ENCODE measurements at regions not wholly inside any gene's neighbourhood (a gene's known extent, or its start where the extent isn't known, plus 50 kb on each side); places are given as distances from the start of the nearest gene placed in this dataset.

DNA sequence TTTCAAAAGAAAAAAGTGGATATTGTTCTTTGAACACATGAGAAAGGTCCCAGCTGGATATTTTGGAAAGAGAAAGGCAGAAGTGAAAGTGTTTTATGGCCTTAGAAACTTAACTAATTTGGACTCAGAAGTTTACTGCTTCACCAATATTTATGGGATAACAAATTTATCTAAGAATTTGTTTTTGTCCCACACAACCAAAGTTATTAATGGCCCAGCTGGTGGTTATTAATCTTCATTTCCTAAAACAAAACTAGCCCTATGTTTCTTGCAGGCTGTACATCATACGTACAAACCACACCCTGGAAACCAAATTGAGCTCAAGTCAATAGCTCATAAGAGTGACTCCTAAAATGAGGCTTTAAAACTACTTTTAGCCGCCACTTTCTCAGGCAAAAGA lies 372.9 kb upstream of the LMCD1 start:
- no peaks in the 10 kb centered on the region for H3K27me3 ChIP-seq (ENCODE audit: control insufficient read depth, insufficient read depth, low read length)
- H3K4me2 ChIP-seq (ENCODE audit: low read length), result no peak overlapping the region
- TF ChIP-seq, protein P1, sequence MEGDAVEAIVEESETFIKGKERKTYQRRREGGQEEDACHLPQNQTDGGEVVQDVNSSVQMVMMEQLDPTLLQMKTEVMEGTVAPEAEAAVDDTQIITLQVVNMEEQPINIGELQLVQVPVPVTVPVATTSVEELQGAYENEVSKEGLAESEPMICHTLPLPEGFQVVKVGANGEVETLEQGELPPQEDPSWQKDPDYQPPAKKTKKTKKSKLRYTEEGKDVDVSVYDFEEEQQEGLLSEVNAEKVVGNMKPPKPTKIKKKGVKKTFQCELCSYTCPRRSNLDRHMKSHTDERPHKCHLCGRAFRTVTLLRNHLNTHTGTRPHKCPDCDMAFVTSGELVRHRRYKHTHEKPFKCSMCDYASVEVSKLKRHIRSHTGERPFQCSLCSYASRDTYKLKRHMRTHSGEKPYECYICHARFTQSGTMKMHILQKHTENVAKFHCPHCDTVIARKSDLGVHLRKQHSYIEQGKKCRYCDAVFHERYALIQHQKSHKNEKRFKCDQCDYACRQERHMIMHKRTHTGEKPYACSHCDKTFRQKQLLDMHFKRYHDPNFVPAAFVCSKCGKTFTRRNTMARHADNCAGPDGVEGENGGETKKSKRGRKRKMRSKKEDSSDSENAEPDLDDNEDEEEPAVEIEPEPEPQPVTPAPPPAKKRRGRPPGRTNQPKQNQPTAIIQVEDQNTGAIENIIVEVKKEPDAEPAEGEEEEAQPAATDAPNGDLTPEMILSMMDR (IDR thresholded peaks at IDR 0.05), result no peak
- no peak overlapping the region for H3K27ac ChIP-seq
- no peak overlapping the region for H3K4me3 ChIP-seq (ENCODE audit: low read depth, low read length)
- no peaks in the 10 kb centered on the region for H3K9me3 ChIP-seq (ENCODE audit: control insufficient read depth, low read length)
- no peaks in the 10 kb centered on the region for H3K4me1 ChIP-seq
- no peak overlapping the region for H2AFZ ChIP-seq
- H3K9ac ChIP-seq, result no peak overlapping the region
- H3K79me2 ChIP-seq, result no peaks in the 10 kb centered on the region
- H3K36me3 ChIP-seq (ENCODE audit: control insufficient read depth, insufficient read depth, low read length), result no peaks in the 10 kb centered on the region

DNA sequence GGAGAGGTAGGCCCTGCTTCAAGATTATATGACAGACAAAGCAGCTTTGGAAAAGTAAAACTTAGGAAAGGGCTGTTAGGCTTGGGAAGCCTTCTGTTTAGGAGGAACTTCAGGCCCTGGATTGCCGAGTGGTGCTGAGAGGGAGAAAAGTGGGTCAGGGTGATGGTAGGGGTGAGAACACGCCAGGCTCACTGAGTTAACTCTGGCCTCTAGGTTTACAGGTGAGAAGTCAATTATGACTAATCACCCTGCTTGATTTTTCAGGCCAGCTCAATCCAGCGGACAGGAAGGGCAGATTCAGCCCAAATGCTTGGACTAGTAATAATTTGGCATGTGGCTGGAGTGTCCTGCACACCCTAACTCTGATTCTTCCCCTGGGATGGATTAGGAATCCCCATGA lies 365.1 kb upstream of the LMCD1 start:
- Histone ChIP-seq H3K27ac (no peak overlapping the region), H3K4me1 (no peaks in the 10 kb centered on the region), H2AFZ (no peak overlapping the region), H3K9me3 (ENCODE audit: control insufficient read depth, low read length) (no peaks in the 10 kb centered on the region), H3K27me3 (ENCODE audit: control insufficient read depth, insufficient read depth, low read length) (no peaks in the 10 kb centered on the region), H3K4me3 (ENCODE audit: low read depth, low read length) (no peak overlapping the region), H3K36me3 (ENCODE audit: control insufficient read depth, insufficient read depth, low read length) (no peaks in the 10 kb centered on the region), H3K4me2 (ENCODE audit: low read length) (no peak overlapping the region), H3K9ac (no peak overlapping the region), H3K79me2 (no peaks in the 10 kb centered on the region)
- TF ChIP-seq, protein P1 (IDR thresholded peaks at IDR 0.05), result no peak

DNA sequence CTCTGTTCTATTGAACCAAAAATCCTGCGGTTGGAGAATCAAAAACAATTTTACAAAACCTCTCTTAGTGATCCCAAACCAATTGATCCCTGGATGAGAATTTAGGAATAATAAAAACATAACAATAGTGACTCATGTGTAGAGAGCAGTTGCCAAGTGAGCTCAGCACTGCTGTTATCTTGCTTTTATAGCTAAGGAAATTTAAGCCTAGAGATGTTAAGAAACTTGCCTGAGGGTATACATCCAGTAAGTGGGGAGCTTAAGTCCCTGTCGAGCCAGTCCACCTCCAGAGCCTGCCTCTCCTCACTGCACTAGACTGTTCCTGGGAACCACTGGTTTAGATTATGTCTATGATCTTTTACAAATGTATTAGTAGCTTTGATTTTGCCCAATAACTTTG lies 358.4 kb upstream of the LMCD1 start:
- Histone ChIP-seq H3K9ac (no peak overlapping the region), H3K27ac (no peak overlapping the region), H3K4me1 (no peaks in the 10 kb centered on the region), H3K36me3 (ENCODE audit: control insufficient read depth, insufficient read depth, low read length) (no peaks in the 10 kb centered on the region), H2AFZ (no peak overlapping the region), H3K27me3 (ENCODE audit: control insufficient read depth, insufficient read depth, low read length) (no peaks in the 10 kb centered on the region), H3K4me2 (ENCODE audit: low read length) (no peak overlapping the region), H3K4me3 (ENCODE audit: low read depth, low read length) (no peak overlapping the region), H3K9me3 (ENCODE audit: control insufficient read depth, low read length) (no peaks in the 10 kb centered on the region), H3K79me2 (no peaks in the 10 kb centered on the region)
- TF ChIP-seq, protein P1 (IDR thresholded peaks at IDR 0.05), result no peak

DNA sequence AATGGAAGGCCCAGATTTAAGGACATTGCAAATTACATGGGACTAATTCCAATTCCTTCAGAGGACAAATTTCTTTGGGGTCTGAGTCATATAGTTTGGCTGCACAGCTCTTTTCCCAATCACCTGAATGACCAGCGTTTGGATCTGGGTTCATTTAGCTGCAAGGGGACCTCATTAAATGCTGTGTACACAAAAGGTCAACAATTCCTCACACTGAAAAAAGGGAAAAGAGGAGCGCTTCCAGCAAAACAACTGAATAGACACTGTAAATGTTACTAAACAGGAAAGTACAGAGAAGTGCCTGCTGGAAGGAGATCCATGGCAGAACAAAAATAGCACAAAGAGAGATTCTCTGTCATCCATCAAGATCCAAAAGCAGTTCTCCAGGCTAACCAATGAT lies 356.0 kb upstream of the LMCD1 start:
- Histone ChIP-seq H3K9me3 (ENCODE audit: control insufficient read depth, low read length) (no peaks in the 10 kb centered on the region), H3K79me2 (no peaks in the 10 kb centered on the region), H3K4me3 (ENCODE audit: low read depth, low read length) (no peak overlapping the region), H3K4me1 (no peaks in the 10 kb centered on the region), H3K4me2 (ENCODE audit: low read length) (no peak overlapping the region), H3K27ac (no peak overlapping the region), H2AFZ (no peak overlapping the region), H3K36me3 (ENCODE audit: control insufficient read depth, insufficient read depth, low read length) (no peaks in the 10 kb centered on the region), H3K27me3 (ENCODE audit: control insufficient read depth, insufficient read depth, low read length) (no peaks in the 10 kb centered on the region), H3K9ac (no peak overlapping the region)
- TF ChIP-seq, protein P1 (IDR thresholded peaks at IDR 0.05), result no peak

DNA sequence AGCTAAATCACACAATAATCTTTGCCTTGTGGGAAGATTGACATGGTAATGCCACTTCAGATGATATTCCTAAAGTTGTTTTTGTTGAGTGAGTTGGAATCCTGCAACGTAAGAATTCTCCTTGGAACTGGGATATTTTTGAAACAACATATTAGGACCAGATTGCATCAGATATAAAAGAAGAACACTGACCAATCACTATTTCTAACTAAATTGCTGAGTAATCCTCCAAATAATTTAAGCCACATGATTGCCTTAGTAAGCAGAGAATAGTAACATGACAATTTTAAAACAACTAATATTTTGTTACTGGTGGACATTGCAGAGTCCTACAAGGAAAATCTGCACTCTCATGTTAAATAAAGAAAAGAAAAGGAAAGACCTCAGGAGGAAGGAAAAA lies 353.9 kb upstream of the LMCD1 start:
- H3K9ac ChIP-seq, result no peak overlapping the region
- no peak overlapping the region for H2AFZ ChIP-seq
- H3K27ac ChIP-seq, result no peak overlapping the region
- H3K79me2 ChIP-seq, result no peaks in the 10 kb centered on the region
- no peaks in the 10 kb centered on the region for H3K4me1 ChIP-seq
- H3K36me3 ChIP-seq (ENCODE audit: control insufficient read depth, insufficient read depth, low read length), result no peaks in the 10 kb centered on the region
- H3K27me3 ChIP-seq (ENCODE audit: control insufficient read depth, insufficient read depth, low read length), result no peaks in the 10 kb centered on the region
- H3K9me3 ChIP-seq (ENCODE audit: control insufficient read depth, low read length), result no peaks in the 10 kb centered on the region
- H3K4me2 ChIP-seq (ENCODE audit: low read length), result no peak overlapping the region
- TF ChIP-seq, protein P1 (IDR thresholded peaks at IDR 0.05), result no peak
- H3K4me3 ChIP-seq (ENCODE audit: low read depth, low read length), result no peak overlapping the region
